Adrenal gland (tissue), 5 donors: ENCODE measurements at regions not wholly inside any gene's neighbourhood (a gene's known extent, or its start where the extent isn't known, plus 50 kb on each side); places are given as distances from the start of the nearest gene placed in this dataset.

Experiments
- POLR2A ChIP-seq, 2 donors: fragments of 450-650 bp; IDR thresholded peaks; one replicate each; pipeline ENCODE4 v1.6.1; 2017; ENCODE audit warnings: antibody characterized with exemption in 2 of 2, mild to moderate bottlenecking in 2 of 2, moderate library complexity in 1 of 2
- TF ChIP-seq, protein P1 (sequence below), 6 experiments: fragments of 450-650 bp in 4 of 6; fragments of 200-600 bp in 2 of 6; sonication (generic) in 1 of 6; IDR thresholded peaks; 1 replicate in 5 of 6; 2 replicates in 1 of 6; pipeline versions ENCODE4 v1.5.1 to v1.8.0; 2016 to 2021; ENCODE audit warnings: antibody characterized with exemption in 6 of 6, mild to moderate bottlenecking in 2 of 6, moderate library complexity in 1 of 6
- donor health status: DM: no; HTN: no; CAD: no.

DNA sequence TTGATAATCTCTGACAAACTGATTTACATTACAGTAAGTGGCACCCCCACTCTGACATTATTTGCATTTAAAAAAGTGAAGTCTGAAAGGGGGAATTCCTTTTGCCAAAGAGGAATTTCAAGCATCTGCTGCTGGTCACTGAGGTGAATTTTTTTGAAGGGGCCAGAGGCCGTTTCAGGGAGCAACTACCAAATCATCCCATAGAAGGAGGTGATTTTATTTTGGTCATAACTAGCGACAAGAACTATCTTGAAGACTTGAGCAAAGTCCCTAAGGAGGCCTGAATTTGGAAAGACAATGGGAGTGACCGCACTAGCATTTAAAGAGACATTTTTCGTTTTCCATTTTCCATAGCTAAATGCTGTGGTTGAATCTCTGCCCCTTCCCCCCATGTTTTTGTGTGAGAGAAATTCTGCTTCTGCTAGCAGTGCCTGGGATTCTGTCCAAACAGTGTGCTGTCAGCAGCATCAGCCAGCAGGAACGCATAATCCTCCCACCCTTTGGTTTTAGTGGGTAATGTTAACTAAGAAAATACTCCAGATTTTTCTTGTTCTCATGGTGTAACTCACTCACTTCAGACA lies 110.1 kb upstream of the MED14 start:
- TF ChIP-seq POLR2A (IDR thresholded peaks at IDR 0.05), result no peak
- TF ChIP-seq, protein P1, sequence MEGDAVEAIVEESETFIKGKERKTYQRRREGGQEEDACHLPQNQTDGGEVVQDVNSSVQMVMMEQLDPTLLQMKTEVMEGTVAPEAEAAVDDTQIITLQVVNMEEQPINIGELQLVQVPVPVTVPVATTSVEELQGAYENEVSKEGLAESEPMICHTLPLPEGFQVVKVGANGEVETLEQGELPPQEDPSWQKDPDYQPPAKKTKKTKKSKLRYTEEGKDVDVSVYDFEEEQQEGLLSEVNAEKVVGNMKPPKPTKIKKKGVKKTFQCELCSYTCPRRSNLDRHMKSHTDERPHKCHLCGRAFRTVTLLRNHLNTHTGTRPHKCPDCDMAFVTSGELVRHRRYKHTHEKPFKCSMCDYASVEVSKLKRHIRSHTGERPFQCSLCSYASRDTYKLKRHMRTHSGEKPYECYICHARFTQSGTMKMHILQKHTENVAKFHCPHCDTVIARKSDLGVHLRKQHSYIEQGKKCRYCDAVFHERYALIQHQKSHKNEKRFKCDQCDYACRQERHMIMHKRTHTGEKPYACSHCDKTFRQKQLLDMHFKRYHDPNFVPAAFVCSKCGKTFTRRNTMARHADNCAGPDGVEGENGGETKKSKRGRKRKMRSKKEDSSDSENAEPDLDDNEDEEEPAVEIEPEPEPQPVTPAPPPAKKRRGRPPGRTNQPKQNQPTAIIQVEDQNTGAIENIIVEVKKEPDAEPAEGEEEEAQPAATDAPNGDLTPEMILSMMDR (IDR thresholded peaks at IDR 0.05), result no peak
